ENCODE measurements at regions not wholly inside any gene's neighbourhood (a gene's known extent, or its start where the extent isn't known, plus 50 kb on each side); places are given as distances from the start of the nearest gene placed in this dataset.
A peak's percentile ranks its signal among the peaks of the same experiment; 100 is the strongest.

DNA sequence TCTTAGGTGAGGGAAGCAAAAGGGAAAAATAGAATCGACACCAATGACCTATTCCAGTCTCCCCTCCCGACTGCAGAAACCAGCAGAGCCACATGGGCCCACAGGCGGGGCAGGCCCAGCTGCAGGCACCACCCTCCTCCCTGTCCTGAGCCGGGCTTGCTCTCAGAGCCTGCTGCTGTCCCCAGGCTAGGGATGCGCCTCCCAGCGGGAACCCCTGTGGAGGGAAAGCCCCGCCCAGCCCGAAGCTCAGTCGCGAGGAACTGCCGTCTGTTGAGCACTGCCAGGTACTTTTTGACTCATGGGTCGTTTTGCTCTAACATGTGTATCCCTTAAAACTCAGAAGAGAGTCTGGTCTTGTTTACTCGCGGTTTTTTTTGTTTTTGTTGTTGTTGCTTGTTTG is 124.5 kb upstream of the RET start:
- Histone ChIP-seq H3K27ac (ENCODE audit: low read length) (peak overlapping the region; percentile 18), H3K9me3 (ENCODE audit: control insufficient read depth in 2 of 2, low read length in 2 of 2) (no peaks in the 10 kb centered on the region), H3K27me3 (ENCODE audit: control insufficient read depth in 1 of 2, insufficient read depth in 2 of 2, low read length in 2 of 2) (peaks cover 2 to 12% of the 10 kb centered on the region in 2 donors), H3K4me3 (ENCODE audit: low read length in 2 of 2) (no peak overlapping the region), H3K9ac (ENCODE audit: low read length in 2 of 2) (no peak overlapping the region), H3K36me3 (ENCODE audit: control insufficient read depth in 2 of 2, insufficient read depth in 2 of 2, low read length in 2 of 2) (no peaks in the 10 kb centered on the region), H3K4me1 (ENCODE audit: control insufficient read depth, insufficient read depth, low read length) (no peaks in the 10 kb centered on the region)

DNA sequence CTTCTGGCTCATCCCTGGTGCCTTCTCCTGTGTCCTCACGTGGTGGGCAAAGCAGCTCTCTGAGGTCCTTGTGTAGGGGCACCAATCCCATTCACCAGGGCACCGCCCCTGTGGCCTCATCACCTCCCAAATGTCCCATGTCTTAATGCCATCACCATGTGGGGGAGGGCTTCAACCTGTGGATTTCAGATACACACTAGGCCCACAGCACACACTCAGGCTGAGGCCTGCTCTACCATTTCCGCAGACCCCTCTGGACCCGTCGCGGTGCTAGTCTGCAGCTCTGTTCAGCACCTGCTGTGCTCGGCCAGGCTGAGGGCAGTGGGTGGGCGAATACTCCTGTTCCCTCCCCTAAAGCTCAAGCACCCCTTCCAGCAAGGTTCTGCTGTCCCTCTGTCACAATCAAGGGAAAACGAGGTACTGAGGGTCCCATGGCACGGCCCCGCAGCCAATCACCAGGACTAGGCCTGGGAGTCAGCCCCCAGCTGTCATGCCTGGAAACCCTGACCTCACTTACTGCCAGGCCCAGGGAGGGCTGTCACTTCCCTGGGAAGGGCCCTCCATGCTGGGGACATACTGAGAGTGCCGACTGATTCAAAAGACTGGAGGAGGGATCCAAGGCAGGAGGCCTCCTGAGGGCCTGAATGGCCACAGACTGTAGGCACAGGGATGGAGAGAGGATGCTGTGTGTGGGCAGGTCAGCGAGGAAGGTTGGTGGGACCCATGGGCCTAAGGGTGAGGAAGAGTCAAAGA is 123.8 kb upstream of the RET start:
- no peak overlapping the region for H3K9ac ChIP-seq (ENCODE audit: low read length in 2 of 2)
- no peaks in the 10 kb centered on the region for H3K9me3 ChIP-seq (ENCODE audit: control insufficient read depth in 2 of 2, low read length in 2 of 2)
- no peak overlapping the region for H3K4me3 ChIP-seq (ENCODE audit: low read length in 2 of 2)
- H3K4me1 ChIP-seq (ENCODE audit: control insufficient read depth, insufficient read depth, low read length), result no peaks in the 10 kb centered on the region
- no peak overlapping the region for H3K27ac ChIP-seq (ENCODE audit: low read length)
- no peaks in the 10 kb centered on the region for H3K36me3 ChIP-seq (ENCODE audit: control insufficient read depth in 2 of 2, insufficient read depth in 2 of 2, low read length in 2 of 2)
- H3K27me3 ChIP-seq (ENCODE audit: control insufficient read depth in 1 of 2, insufficient read depth in 2 of 2, low read length in 2 of 2), result peaks cover 4 to 12% of the 10 kb centered on the region in 2 donors

DNA sequence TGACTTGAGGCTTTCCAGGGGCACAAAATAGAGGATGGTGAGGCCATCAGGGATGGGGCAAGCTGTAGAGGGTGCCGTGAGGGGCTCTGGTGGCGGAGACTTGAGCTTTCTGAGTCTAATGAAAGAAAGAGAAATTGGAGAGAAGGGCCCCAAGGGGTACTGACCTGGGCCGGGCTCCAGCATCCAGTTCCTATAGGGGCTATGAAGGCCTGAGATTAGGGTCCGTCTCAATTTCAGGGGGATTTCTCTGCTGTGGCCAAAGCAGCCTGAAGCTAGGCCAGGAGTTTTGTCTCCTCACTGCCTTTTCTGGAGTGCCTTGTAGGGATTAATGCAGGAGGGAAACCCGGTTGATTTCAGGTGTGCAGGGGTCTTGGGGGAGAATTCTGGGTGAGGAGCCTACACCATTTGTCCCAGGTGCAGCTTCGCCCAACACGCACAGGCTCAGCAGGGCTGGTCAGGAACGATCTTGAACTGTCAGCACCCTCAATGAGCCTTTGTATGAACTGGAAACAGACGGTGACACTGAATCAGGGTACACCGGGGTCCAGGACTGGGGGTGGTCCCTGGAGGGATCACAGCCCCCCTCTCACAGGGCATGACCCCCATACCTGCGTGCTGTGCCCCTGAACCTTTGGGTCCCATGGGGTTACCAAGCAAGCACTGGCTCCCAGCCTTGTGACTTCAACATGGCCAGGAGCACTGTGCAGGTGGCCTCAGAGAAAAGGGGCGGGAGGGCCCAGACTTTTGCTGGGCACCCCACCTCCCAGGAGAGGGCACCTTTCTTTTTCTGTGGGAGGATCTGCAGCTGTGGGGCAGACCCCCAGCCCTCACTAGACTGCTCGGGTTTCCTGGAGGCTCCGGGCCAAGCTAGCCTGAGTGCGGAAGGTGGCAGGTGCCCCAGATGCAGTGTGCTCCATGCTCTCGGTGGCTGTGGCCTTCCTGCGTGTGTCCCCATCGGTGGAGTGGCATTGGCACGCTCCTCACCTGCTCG is 122.9 kb upstream of the RET start:
- no peak overlapping the region for H3K9ac ChIP-seq (ENCODE audit: low read length in 2 of 2)
- H3K4me1 ChIP-seq (ENCODE audit: control insufficient read depth, insufficient read depth, low read length), result no peaks in the 10 kb centered on the region
- no peak overlapping the region for H3K4me3 ChIP-seq (ENCODE audit: low read length in 2 of 2)
- no peaks in the 10 kb centered on the region for H3K36me3 ChIP-seq (ENCODE audit: control insufficient read depth in 2 of 2, insufficient read depth in 2 of 2, low read length in 2 of 2)
- H3K27me3 ChIP-seq (ENCODE audit: control insufficient read depth in 1 of 2, insufficient read depth in 2 of 2, low read length in 2 of 2), result peaks cover 4 to 12% of the 10 kb centered on the region in 2 donors
- no peak overlapping the region for H3K27ac ChIP-seq (ENCODE audit: low read length)
- H3K9me3 ChIP-seq (ENCODE audit: control insufficient read depth in 2 of 2, low read length in 2 of 2), result no peaks in the 10 kb centered on the region

DNA sequence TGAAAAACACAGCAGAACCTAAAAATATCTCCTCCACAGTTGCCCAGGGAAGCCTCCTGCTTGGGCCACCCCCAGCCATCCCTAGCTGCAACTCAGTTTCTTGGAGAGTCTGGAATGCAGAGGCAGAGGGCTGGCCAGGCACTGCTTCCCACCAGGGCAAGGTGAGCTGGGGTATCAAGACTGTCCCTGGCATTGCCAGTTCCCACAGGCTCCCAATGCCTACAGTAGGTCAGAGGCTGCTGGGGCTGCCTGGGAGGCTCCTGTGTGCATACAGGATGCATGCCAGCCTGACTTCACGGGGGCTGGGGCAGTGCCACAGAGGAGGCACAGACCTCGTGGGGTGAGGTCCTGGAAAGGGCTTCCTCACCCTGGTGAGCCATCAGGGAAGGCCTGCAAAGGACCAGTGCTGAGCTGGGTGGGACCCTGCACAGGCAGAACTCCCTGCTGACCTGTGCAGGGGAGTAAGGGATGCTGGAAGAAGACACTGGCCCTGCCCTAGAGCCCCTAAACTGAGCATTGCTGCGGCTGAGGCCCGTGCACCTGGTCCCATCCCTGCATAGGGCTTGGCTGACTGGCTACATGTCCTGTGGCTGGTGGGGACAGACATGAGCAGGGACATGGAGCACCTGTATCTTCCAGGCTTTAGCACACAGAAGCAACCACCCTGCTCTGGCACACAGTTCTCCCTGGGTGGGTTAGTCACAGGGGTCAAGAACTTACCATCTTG is 121.9 kb upstream of the RET start:
- Histone ChIP-seq H3K4me3 (ENCODE audit: low read length in 2 of 2) (no peak overlapping the region), H3K27ac (ENCODE audit: low read length) (no peak overlapping the region), H3K9ac (ENCODE audit: low read length in 2 of 2) (no peak overlapping the region)

DNA sequence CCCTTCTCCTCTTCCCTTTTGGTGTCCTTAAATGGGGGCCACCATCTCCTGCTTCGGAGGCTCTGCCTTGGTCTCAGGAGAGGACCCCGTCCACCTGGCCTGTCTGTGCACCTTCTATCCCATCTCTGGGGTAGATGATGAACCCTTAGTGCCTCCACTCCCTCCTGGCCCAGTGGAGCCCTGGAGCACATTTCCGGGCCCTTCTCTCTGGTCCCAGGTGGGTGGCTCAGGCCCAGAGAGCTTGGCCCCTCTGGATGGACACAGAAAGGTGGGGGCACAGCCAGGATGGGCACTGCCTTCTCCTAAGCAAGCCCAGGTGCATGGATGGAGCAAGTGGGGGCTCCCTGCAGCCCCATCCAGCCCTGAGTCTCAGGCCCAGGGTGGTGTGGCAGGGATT is 121.4 kb upstream of the RET start:
- Histone ChIP-seq H3K9me3 (ENCODE audit: control insufficient read depth in 2 of 2, low read length in 2 of 2) (no peaks in the 10 kb centered on the region), H3K4me1 (ENCODE audit: control insufficient read depth, insufficient read depth, low read length) (no peaks in the 10 kb centered on the region), H3K27ac (ENCODE audit: low read length) (no peak overlapping the region), H3K27me3 (ENCODE audit: control insufficient read depth in 1 of 2, insufficient read depth in 2 of 2, low read length in 2 of 2) (peaks cover 4 to 12% of the 10 kb centered on the region in 2 donors), H3K36me3 (ENCODE audit: control insufficient read depth in 2 of 2, insufficient read depth in 2 of 2, low read length in 2 of 2) (no peaks in the 10 kb centered on the region), H3K4me3 (ENCODE audit: low read length in 2 of 2) (no peak overlapping the region), H3K9ac (ENCODE audit: low read length in 2 of 2) (no peak overlapping the region)

More for the DNA sequence above, 121.9 kb upstream of the RET start:
- H3K4me1 ChIP-seq (ENCODE audit: control insufficient read depth, insufficient read depth, low read length), result no peaks in the 10 kb centered on the region
- no peaks in the 10 kb centered on the region for H3K9me3 ChIP-seq (ENCODE audit: control insufficient read depth in 2 of 2, low read length in 2 of 2)
- no peaks in the 10 kb centered on the region for H3K36me3 ChIP-seq (ENCODE audit: control insufficient read depth in 2 of 2, insufficient read depth in 2 of 2, low read length in 2 of 2)
- peaks cover 4 to 12% of the 10 kb centered on the region in 2 donors for H3K27me3 ChIP-seq (ENCODE audit: control insufficient read depth in 1 of 2, insufficient read depth in 2 of 2, low read length in 2 of 2)

DNA sequence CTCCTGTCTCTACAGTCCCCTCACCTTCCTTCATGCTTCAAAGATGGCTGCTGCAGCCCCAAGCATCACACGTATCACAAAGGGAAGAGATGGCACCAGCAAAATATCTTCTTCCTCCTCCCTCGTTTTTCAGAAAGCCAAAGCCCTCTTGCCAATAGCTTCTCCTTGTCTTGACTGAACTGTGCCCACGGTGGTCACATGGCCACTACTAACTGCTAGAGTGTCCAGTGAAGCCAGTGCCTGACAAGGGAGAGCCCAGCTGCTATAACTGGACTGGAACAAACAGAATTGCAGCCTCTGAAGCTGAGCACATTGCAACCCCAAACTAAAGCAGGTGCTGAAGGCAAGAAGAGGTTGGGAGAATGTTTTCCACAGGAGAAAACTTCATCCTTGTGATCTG is 120.8 kb upstream of the RET start:
- Histone ChIP-seq H3K27ac (ENCODE audit: low read length) (no peak overlapping the region), H3K4me3 (ENCODE audit: low read length in 2 of 2) (no peak overlapping the region), H3K27me3 (ENCODE audit: control insufficient read depth in 1 of 2, insufficient read depth in 2 of 2, low read length in 2 of 2) (peaks cover 2 to 7% of the 10 kb centered on the region in 2 donors), H3K36me3 (ENCODE audit: control insufficient read depth in 2 of 2, insufficient read depth in 2 of 2, low read length in 2 of 2) (no peaks in the 10 kb centered on the region), H3K9me3 (ENCODE audit: control insufficient read depth in 2 of 2, low read length in 2 of 2) (no peaks in the 10 kb centered on the region), H3K9ac (ENCODE audit: low read length in 2 of 2) (no peak overlapping the region), H3K4me1 (ENCODE audit: control insufficient read depth, insufficient read depth, low read length) (peaks cover 2% of the 10 kb centered on the region)

DNA sequence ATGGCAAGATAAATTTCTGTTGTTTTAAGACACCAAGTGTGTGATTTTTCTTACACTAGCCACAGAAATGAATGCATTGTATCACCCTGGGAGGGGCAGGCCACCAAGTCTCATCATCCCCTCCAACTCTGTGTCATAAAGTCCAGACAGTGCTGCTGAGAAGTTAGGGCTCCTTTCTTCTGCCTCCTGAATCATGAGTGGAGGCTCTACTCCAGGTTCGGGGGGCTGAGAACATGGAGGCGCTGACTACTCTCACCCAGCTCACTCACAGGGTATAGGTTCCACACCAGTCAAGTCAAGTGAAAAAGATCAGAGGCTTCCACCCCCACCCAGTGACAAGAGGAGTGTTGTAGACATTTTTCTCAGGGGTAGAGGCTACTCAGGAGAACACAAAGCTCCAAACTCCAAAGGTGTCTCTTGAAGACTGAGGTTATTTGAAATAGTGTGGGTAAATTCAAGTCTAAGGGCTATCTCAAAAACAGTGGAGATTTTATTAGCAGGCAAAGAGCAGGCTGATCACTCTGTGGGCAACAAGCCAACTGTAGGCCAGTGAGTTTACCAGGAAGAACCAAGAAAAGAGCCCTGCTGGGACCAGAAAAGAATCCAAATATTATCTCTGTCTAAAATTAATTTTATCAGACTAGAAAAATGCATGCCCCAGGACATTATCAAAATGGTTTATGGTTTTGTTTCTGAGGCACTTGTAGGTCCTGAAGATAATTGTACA is 118.6 kb upstream of the RET start:
- no peak overlapping the region for H3K27ac ChIP-seq (ENCODE audit: low read length)
- H3K9ac ChIP-seq (ENCODE audit: low read length in 2 of 2), result no peak overlapping the region
- no peaks in the 10 kb centered on the region for H3K36me3 ChIP-seq (ENCODE audit: control insufficient read depth in 2 of 2, insufficient read depth in 2 of 2, low read length in 2 of 2)
- H3K4me1 ChIP-seq (ENCODE audit: control insufficient read depth, insufficient read depth, low read length), result peaks cover 14% of the 10 kb centered on the region
- peaks cover 0 to 2% of the 10 kb centered on the region in 2 donors for H3K27me3 ChIP-seq (ENCODE audit: control insufficient read depth in 1 of 2, insufficient read depth in 2 of 2, low read length in 2 of 2)
- H3K4me3 ChIP-seq (ENCODE audit: low read length in 2 of 2), result no peak overlapping the region
- H3K9me3 ChIP-seq (ENCODE audit: control insufficient read depth in 2 of 2, low read length in 2 of 2), result no peaks in the 10 kb centered on the region

DNA sequence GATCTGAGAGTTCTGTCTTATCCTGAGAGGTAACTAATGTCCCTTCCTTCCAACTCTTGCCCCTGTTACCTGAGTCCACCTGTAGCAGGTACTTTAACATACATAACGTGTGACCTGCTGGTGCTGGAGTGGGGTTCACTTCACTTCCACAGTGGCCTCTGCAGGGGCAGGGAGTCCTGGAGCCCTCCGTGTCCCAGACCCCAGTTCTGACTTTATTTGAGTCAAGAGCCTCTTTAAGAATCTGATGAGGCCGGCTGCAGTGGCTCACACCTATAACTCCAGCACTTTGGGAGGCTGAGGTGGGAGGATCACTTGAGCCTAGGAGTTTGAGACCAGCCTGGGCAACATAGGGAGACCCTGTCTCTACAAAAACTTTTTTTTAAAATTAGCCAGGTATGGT is 117.0 kb upstream of the RET start:
- Histone ChIP-seq H3K4me1 (ENCODE audit: control insufficient read depth, insufficient read depth, low read length) (peaks cover 14% of the 10 kb centered on the region), H3K9me3 (ENCODE audit: control insufficient read depth in 2 of 2, low read length in 2 of 2) (no peaks in the 10 kb centered on the region), H3K27me3 (ENCODE audit: control insufficient read depth in 1 of 2, insufficient read depth in 2 of 2, low read length in 2 of 2) (peaks cover 0 to 2% of the 10 kb centered on the region in 2 donors), H3K4me3 (ENCODE audit: low read length in 2 of 2) (no peak overlapping the region), H3K9ac (ENCODE audit: low read length in 2 of 2) (no peak overlapping the region), H3K27ac (ENCODE audit: low read length) (no peak overlapping the region), H3K36me3 (ENCODE audit: control insufficient read depth in 2 of 2, insufficient read depth in 2 of 2, low read length in 2 of 2) (no peaks in the 10 kb centered on the region)

DNA sequence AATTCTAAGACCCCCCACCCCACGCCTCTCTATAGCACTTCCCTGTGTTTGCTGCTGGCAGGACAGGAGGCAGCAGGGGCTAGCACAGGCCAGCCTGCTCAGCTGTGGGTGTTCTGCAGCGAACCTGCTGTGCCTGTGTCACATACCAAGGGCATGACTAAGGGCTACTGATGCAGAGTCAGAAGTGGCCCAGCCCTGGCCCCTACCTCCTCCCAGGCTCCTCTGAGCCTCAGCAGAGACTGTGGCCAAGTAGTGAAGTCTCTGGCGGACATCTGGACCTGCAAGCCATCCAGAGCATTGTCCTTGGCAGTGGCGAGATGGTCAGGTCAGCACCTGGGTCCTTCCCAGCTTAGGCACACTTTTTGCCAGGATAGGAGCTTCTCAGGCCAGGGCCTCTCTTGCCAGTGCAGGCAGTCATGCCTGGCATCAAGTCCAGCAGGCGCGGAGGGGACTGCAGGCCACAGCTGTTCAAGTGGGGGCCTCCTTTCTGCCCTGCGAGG is 116.3 kb upstream of the RET start:
- Histone ChIP-seq H3K36me3 (ENCODE audit: control insufficient read depth in 2 of 2, insufficient read depth in 2 of 2, low read length in 2 of 2) (no peaks in the 10 kb centered on the region), H3K27ac (ENCODE audit: low read length) (peak overlapping the region; percentile 24), H3K9ac (ENCODE audit: low read length in 2 of 2) (no peak overlapping the region)

More for the DNA sequence above, 116.3 kb upstream of the RET start:
- no peaks in the 10 kb centered on the region for H3K9me3 ChIP-seq (ENCODE audit: control insufficient read depth in 2 of 2, low read length in 2 of 2)
- H3K27me3 ChIP-seq (ENCODE audit: control insufficient read depth in 1 of 2, insufficient read depth in 2 of 2, low read length in 2 of 2), result peaks cover 0 to 2% of the 10 kb centered on the region in 2 donors
- H3K4me1 ChIP-seq (ENCODE audit: control insufficient read depth, insufficient read depth, low read length), result peaks cover 14% of the 10 kb centered on the region
- H3K4me3 ChIP-seq (ENCODE audit: low read length in 2 of 2), result no peak overlapping the region

Measured in stomach smooth muscle (tissue), 2 donors.